Fibroblast of lung (primary cell): ENCODE measurements at regions not wholly inside any gene's neighbourhood (a gene's known extent, or its start where the extent isn't known, plus 50 kb on each side); places are given as distances from the start of the nearest gene placed in this dataset.

ENCODE experiments used
- CTCF ChIP-seq, 2 donors: IDR thresholded peaks in 1 of 2; conservative IDR thresholded peaks in 1 of 2; 1 replicate in 1 of 2; 2 replicates in 1 of 2; pipeline ENCODE4 v1.5.1; 2011 to 2012; ENCODE audit warnings: low read length in 2 of 2, control low read depth in 1 of 2, inconsistent platforms in 1 of 2, low read depth in 1 of 2, mild to moderate bottlenecking in 1 of 2
- EZH2 ChIP-seq: IDR thresholded peaks from 2 replicates; pipeline ENCODE4 v1.5.1; 2012; ENCODE audit warnings: low read length, control low read depth, mild to moderate bottlenecking; ENCODE audit errors: missing control alignments

GRCh38 chr21:28124541-28124940 lies 868.1 kb downstream of the LTN1 start:
- TF ChIP-seq CTCF (conservative IDR thresholded peaks at IDR 0.05 in 1 of 2, IDR thresholded peaks at IDR 0.05 in 1 of 2; ENCODE audit: low read depth in 1 of 2, low read length in 2 of 2), result no peak
- TF ChIP-seq EZH2, result no peak
